ENCODE measurements at regions not wholly inside any gene's neighbourhood (a gene's known extent, or its start where the extent isn't known, plus 50 kb on each side); places are given as distances from the start of the nearest gene placed in this dataset.

GRCh38 chr7:86980223-86980622 is 79.2 kb downstream of the ELAPOR2 start:
- H3K4me1 ChIP-seq (ENCODE audit: control insufficient read depth, insufficient read depth, low read length): no peaks in the 10 kb centered on the region
- no TSS peak for BruUV-seq (replicated peaks)
- H3K36me3 ChIP-seq (ENCODE audit: control insufficient read depth, insufficient read depth, low read length): no peaks in the 10 kb centered on the region
- ATAC-seq: no peak
- in situ Hi-C loops (cut with HindIII; ENCODE audit: low pct_unique_long_range_greater_than_20kb, low sequenced_read_pairs) (no loop called here), intact Hi-C loops (cut with micrococcal nuclease; ENCODE audit: unreplicated experiment) (no loop called here)
- ChIA-PET CTCF (no interaction called here), POLR2A (no interaction called here)
- TF ChIP-seq REST (IDR thresholded peaks at IDR 0.05; ENCODE audit: insufficient read depth in 1 of 2, low read depth in 2 of 2, low read length in 1 of 2): no peak
- TF ChIP-seq CTCF (IDR thresholded peaks at IDR 0.05): no peak
- TF ChIP-seq SIN3A (IDR thresholded peaks at IDR 0.05; ENCODE audit: borderline replicate concordance, insufficient read depth, low read depth, low read length): no peak
- TF ChIP-seq TCF7L2 (IDR thresholded peaks at IDR 0.05; ENCODE audit: low read depth, low read length): no peak
- TF ChIP-seq POLR2AphosphoS5 (IDR thresholded peaks at IDR 0.05; ENCODE audit: low read depth, low read length): no peak
- H3K4me3 ChIP-seq (ENCODE audit: low read depth in 2 of 2, low read length in 2 of 2): no peak overlapping the region
- no peaks in the 10 kb centered on the region for H3K9me3 ChIP-seq (ENCODE audit: control insufficient read depth, insufficient read depth, low read depth, low read length)
- H3K27ac ChIP-seq (ENCODE audit: low read length): no peak overlapping the region
- no peaks in the 10 kb centered on the region; the same call in 1 of the 2 replicates for H3K27me3 ChIP-seq (ENCODE audit: control insufficient read depth, insufficient read depth, low read length)
- no peak for DNase-seq (ENCODE audit: low read depth, low spot score)

- no peak for DNase-seq (ENCODE audit: low read depth, low spot score)
These were observed 80.5 kb downstream of the ELAPOR2 start for GRCh38 chr7:86978808-86979506.

More at GRCh38 chr7:86978808-86979506, 80.5 kb downstream of the ELAPOR2 start:
- intact Hi-C loops (cut with micrococcal nuclease; ENCODE audit: unreplicated experiment): no loop called here
- H3K9me3 ChIP-seq (ENCODE audit: control insufficient read depth, insufficient read depth, low read depth, low read length): no peaks in the 10 kb centered on the region
- CTCF ChIA-PET: no interaction called here
- BruUV-seq (replicated peaks): no TSS peak
- no peaks in the 10 kb centered on the region; the same call in 1 of the 2 replicates for H3K27me3 ChIP-seq (ENCODE audit: control insufficient read depth, insufficient read depth, low read length)
- H3K4me1 ChIP-seq (ENCODE audit: control insufficient read depth, insufficient read depth, low read length): no peaks in the 10 kb centered on the region
- POLR2A ChIA-PET: no interaction called here
- no peaks in the 10 kb centered on the region for H3K36me3 ChIP-seq (ENCODE audit: control insufficient read depth, insufficient read depth, low read length)
- H3K27ac ChIP-seq (ENCODE audit: low read length): no peak overlapping the region
- H3K4me3 ChIP-seq (ENCODE audit: low read depth in 2 of 2, low read length in 2 of 2): no peak overlapping the region
- ATAC-seq: no peak
- TF ChIP-seq CTCF (IDR thresholded peaks at IDR 0.05) (no peak), SIN3A (IDR thresholded peaks at IDR 0.05; ENCODE audit: borderline replicate concordance, insufficient read depth, low read depth, low read length) (no peak), REST (IDR thresholded peaks at IDR 0.05; ENCODE audit: insufficient read depth in 1 of 2, low read depth in 2 of 2, low read length in 1 of 2) (no peak), TCF7L2 (IDR thresholded peaks at IDR 0.05; ENCODE audit: low read depth, low read length) (no peak), POLR2AphosphoS5 (IDR thresholded peaks at IDR 0.05; ENCODE audit: low read depth, low read length) (no peak)
- in situ Hi-C loops (cut with HindIII; ENCODE audit: low pct_unique_long_range_greater_than_20kb, low sequenced_read_pairs): no loop called here

Measured in Panc1 (cell line).